ENCODE measurements at regions not wholly inside any gene's neighbourhood (a gene's known extent, or its start where the extent isn't known, plus 50 kb on each side); places are given as distances from the start of the nearest gene placed in this dataset.
"Not testable (repeated sequence)": the region's sequence is repeated elsewhere in the genome, so short reads cannot be mapped to it uniquely, and the experiment has no call there.

DNA sequence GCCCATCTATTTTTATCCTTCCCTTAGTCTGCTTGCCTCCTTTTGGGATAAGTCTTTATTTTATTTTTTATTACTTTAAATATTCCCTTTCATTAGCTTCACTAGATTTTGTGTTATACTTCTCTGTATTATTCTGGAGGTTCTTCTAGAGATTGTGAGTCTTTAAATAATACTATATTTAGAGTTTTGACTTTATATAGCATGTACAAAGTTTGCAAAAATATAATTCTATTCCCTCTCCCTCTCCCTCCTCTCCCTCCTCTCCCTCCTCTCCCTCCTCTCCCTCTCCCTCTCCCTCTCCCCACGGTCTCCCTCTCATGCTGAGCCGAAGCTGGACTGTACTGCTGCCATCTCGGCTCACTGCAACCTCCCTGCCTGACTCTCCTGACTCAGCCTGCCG is 298.5 kb upstream of the DYNLRB2 start:
- not testable (repeated sequence) for H3K23me2 ChIP-seq (ENCODE audit: insufficient read length, low read depth, low read length, poor library complexity, severe bottlenecking); H4K20me1 ChIP-seq (ENCODE audit: control insufficient read depth, insufficient read depth, insufficient read length); H2AK5ac ChIP-seq (ENCODE audit: insufficient read length, low read length); H3K14ac ChIP-seq (ENCODE audit: insufficient read depth, low read length); H3K18ac ChIP-seq (ENCODE audit: insufficient read length, low read depth, low read length); H4K8ac ChIP-seq (replicated peaks; ENCODE audit: insufficient read length, low read depth, low read length); H3T11ph ChIP-seq (ENCODE audit: low read length); H3K9ac ChIP-seq (ENCODE audit: extremely low read depth, insufficient read length, low read length); H2BK5ac ChIP-seq (ENCODE audit: insufficient read length, low read length); H3K27ac ChIP-seq (ENCODE audit: insufficient read length, low read depth, low read length); H4K91ac ChIP-seq (ENCODE audit: insufficient read length, low read depth, low read length); H2BK15ac ChIP-seq (ENCODE audit: low read depth, low read length); H3K4me3 Mint-ChIP-seq; H3K4ac ChIP-seq (ENCODE audit: low read depth, low read length); H3K79me2 ChIP-seq (ENCODE audit: insufficient read depth, low read length); H2AFZ ChIP-seq (ENCODE audit: low read length); H3K4me1 Mint-ChIP-seq; H3K4me2 ChIP-seq (ENCODE audit: insufficient read depth, insufficient read length, low read length); H4K5ac ChIP-seq (ENCODE audit: insufficient read length, low read depth, low read length); DNase-seq; H3K9me3 ChIP-seq (ENCODE audit: control insufficient read depth, low read depth, low read length); H3K56ac ChIP-seq (ENCODE audit: insufficient read length, low read depth, low read length); H3K27me3 ChIP-seq (ENCODE audit: insufficient read depth, low read length); H2BK120ac ChIP-seq (ENCODE audit: low read depth, low read length, poor library complexity, severe bottlenecking); H3K27me3 Mint-ChIP-seq (ENCODE audit: low read depth); H3K4me1 ChIP-seq (ENCODE audit: insufficient read depth, low read length); H2BK20ac ChIP-seq (ENCODE audit: low read depth, low read length, poor library complexity, severe bottlenecking); H3K27ac Mint-ChIP-seq; H3K23ac ChIP-seq (ENCODE audit: insufficient read length, low read depth, low read length); H3K79me1 ChIP-seq (ENCODE audit: insufficient read depth, low read depth, low read length, poor library complexity, severe bottlenecking); H2BK12ac ChIP-seq (ENCODE audit: insufficient read length, low read depth, low read length)
- Mint-ChIP-seq H3K36me3 (ENCODE audit: insufficient read depth in 1 of 3, low read depth in 3 of 3) (peaks cover 3 to 12% (median 7%) of the 10 kb centered on the region in 3 experiments; a peak in 6 of 7 replicates), H3K9me3 (peaks cover 26 to 32% of the 10 kb centered on the region in 2 experiments)
- WGBS (ENCODE audit: extremely low coverage, insufficient read length, low lambda C conversion rate): no CpG with 5 or more reads among the region's 4 CpGs

All from H9 (cell line).